ENCODE measurements at regions not wholly inside any gene's neighbourhood (a gene's known extent, or its start where the extent isn't known, plus 50 kb on each side); places are given as distances from the start of the nearest gene placed in this dataset.

GRCh38 chr20:12502443-12502842, 506.3 kb upstream of the SPTLC3 start:
- TF ChIP-seq CTCF (IDR thresholded peaks at IDR 0.05) (no peak), POLR2A (IDR thresholded peaks at IDR 0.05) (no peak)
